ENCODE measurements at regions not wholly inside any gene's neighbourhood (a gene's known extent, or its start where the extent isn't known, plus 50 kb on each side); places are given as distances from the start of the nearest gene placed in this dataset.

GRCh38 chrX:39029221-39029620 lies 228.0 kb downstream of the MID1IP1 start:
- no peak for TF ChIP-seq CREB1 (IDR thresholded peaks at IDR 0.05; ENCODE audit: low read depth)
- TF ChIP-seq REST (IDR thresholded peaks at IDR 0.05; ENCODE audit: low read depth) = no peak
- no peak for TF ChIP-seq RAD21 (IDR thresholded peaks at IDR 0.05; ENCODE audit: low read depth)
- TF ChIP-seq EP300 (IDR thresholded peaks at IDR 0.05; ENCODE audit: borderline replicate concordance) = no peak
- no peak for TF ChIP-seq MAX (IDR thresholded peaks at IDR 0.05)
- TF ChIP-seq YY1 (IDR thresholded peaks at IDR 0.05; ENCODE audit: low read depth) = no peak
- TF ChIP-seq NFIC (IDR thresholded peaks at IDR 0.05) = no peak
- TF ChIP-seq USF1 (IDR thresholded peaks at IDR 0.05) = no peak
- no peak for TF ChIP-seq CEBPB (IDR thresholded peaks at IDR 0.05)
- no peak for TF ChIP-seq ZBTB7A (IDR thresholded peaks at IDR 0.05; ENCODE audit: low read depth)
- TF ChIP-seq EGR1 (IDR thresholded peaks at IDR 0.05) = no peak
- no peak for TF ChIP-seq TEAD4 (IDR thresholded peaks at IDR 0.05)

Data from Ishikawa (cell line).